Sigmoid colon (tissue), 6 donors: ENCODE measurements at regions not wholly inside any gene's neighbourhood (a gene's known extent, or its start where the extent isn't known, plus 50 kb on each side); places are given as distances from the start of the nearest gene placed in this dataset.

Source experiments
- DNase-seq: peaks from one replicate; pipeline ENCODE4 v3.0.0-alpha.2; 2019
- H3K27ac ChIP-seq, 4 donors: fragments of 200-600 bp; sonication (generic); one replicate each; pipeline ENCODE4 v1.5.1; 2016 to 2019; ENCODE audit warnings: mild to moderate bottlenecking in 1 of 4
- H3K27me3 ChIP-seq, 3 donors: fragments of 200-600 bp; sonication (generic); one replicate each; pipeline ENCODE4 v1.5.1; 2019; ENCODE audit warnings: mild to moderate bottlenecking in 1 of 3
- H3K36me3 ChIP-seq, 4 donors: fragments of 200-600 bp; sonication (generic); one replicate each; pipeline ENCODE4 v1.5.1; 2016 to 2019
- H3K4me1 ChIP-seq, 4 donors: fragments of 200-600 bp; sonication (generic); one replicate each; pipeline ENCODE4 v1.5.1; 2017 to 2019
- H3K4me3 ChIP-seq, 4 donors: fragments of 200-600 bp; sonication (generic); one replicate each; pipeline ENCODE4 v1.5.1; 2017 to 2019; ENCODE audit warnings: mild to moderate bottlenecking in 2 of 4, moderate library complexity in 1 of 4
- H3K9me3 ChIP-seq, 4 donors: fragments of 200-600 bp in 3 of 4; sonication (generic) in 3 of 4; one replicate each; pipeline versions ENCODE4 v1.5.1 to v1.6.1; 2013 to 2019
- CTCF ChIP-seq, 4 experiments: fragments of 450-650 bp in 3 of 4; fragments of 200-600 bp in 1 of 4; IDR thresholded peaks; one replicate each; pipeline ENCODE4 v1.5.1; 2016 to 2019; ENCODE audit warnings: antibody characterized with exemption in 4 of 4, mild to moderate bottlenecking in 3 of 4, moderate library complexity in 2 of 4
- EP300 ChIP-seq, 4 donors: sonication (generic); formaldehyde crosslinking; IDR thresholded peaks; one replicate each; pipeline ENCODE4 v1.6.1; 2017; ENCODE audit warnings: antibody characterized with exemption in 4 of 4
- POLR2A ChIP-seq, 2 donors: fragments of 450-650 bp; IDR thresholded peaks; one replicate each; pipeline ENCODE4 v1.6.1; 2016; ENCODE audit warnings: antibody characterized with exemption in 2 of 2, mild to moderate bottlenecking in 2 of 2, moderate library complexity in 2 of 2
- POLR2AphosphoS5 ChIP-seq, 4 donors: sonication (generic); formaldehyde crosslinking; IDR thresholded peaks; one replicate each; pipeline ENCODE4 v1.6.1; 2017; ENCODE audit warnings: antibody characterized with exemption in 4 of 4
- WGBS, 2 donors: extraction: QIAGEN DNeasy Blood & Tissue Kit; methylation state at CpG; one replicate each; pipeline ENCODE4 v1.1.7; 2013; 5-methylcytosine and 5-hydroxymethylcytosine counted together
- intact Hi-C: fragments of 100-400 bp; cut with DNase I; formaldehyde crosslinking; loops from one replicate; pipeline ENCODE4 v1.15.1; 2023
- donor health status: healthy with polysubstance abuse.
- donor health status: healthy.

GRCh38 chr7:125678771-125679170 lies 749.1 kb upstream of the POT1 start:
- WGBS, 2 donors: 68 to 73% methylated on average over 2 of the region's 2 CpGs
- Histone ChIP-seq H3K36me3 (no peaks in the 10 kb centered on the region), H3K27me3 (no peaks in the 10 kb centered on the region), H3K4me3 (no peak overlapping the region), H3K4me1 (no peaks in the 10 kb centered on the region), H3K27ac (no peak overlapping the region), H3K9me3 (no peaks in the 10 kb centered on the region)
- intact Hi-C loops: no loop called here
- DNase-seq: no peak
- TF ChIP-seq EP300 (IDR thresholded peaks at IDR 0.05) (no peak), CTCF (IDR thresholded peaks at IDR 0.05) (no peak), POLR2AphosphoS5 (IDR thresholded peaks at IDR 0.05) (no peak), POLR2A (IDR thresholded peaks at IDR 0.05) (no peak)

- Histone ChIP-seq H3K27me3 (no peaks in the 10 kb centered on the region), H3K27ac (no peak overlapping the region), H3K4me3 (no peak overlapping the region), H3K9me3 (no peaks in the 10 kb centered on the region), H3K4me1 (no peaks in the 10 kb centered on the region), H3K36me3 (no peaks in the 10 kb centered on the region)
- no peak for DNase-seq
- intact Hi-C loops: no loop called here
- TF ChIP-seq EP300 (IDR thresholded peaks at IDR 0.05): no peak
- no peak for TF ChIP-seq POLR2A (IDR thresholded peaks at IDR 0.05)
- TF ChIP-seq CTCF (IDR thresholded peaks at IDR 0.05): no peak
- no peak for TF ChIP-seq POLR2AphosphoS5 (IDR thresholded peaks at IDR 0.05)
- WGBS, 2 donors: 47 to 58% methylated on average over 2 of the region's 2 CpGs
Measured at GRCh38 chr7:125675640-125676039, 746.0 kb upstream of the POT1 start.

GRCh38 chr7:125675169-125675568 lies 745.5 kb upstream of the POT1 start:
- 88 to 93% methylated on average over 4 of the region's 4 CpGs for WGBS, 2 donors
- intact Hi-C loops: no loop called here
- Histone ChIP-seq H3K27me3 (no peaks in the 10 kb centered on the region), H3K27ac (no peak overlapping the region), H3K36me3 (no peaks in the 10 kb centered on the region), H3K4me3 (no peak overlapping the region), H3K4me1 (no peaks in the 10 kb centered on the region), H3K9me3 (no peaks in the 10 kb centered on the region)
- DNase-seq: no peak
- TF ChIP-seq POLR2A (IDR thresholded peaks at IDR 0.05) (no peak), CTCF (IDR thresholded peaks at IDR 0.05) (no peak), EP300 (IDR thresholded peaks at IDR 0.05) (no peak), POLR2AphosphoS5 (IDR thresholded peaks at IDR 0.05) (no peak)

- Histone ChIP-seq H3K27ac (no peak overlapping the region), H3K9me3 (peaks cover 0 to 1% (median 0%) of the 10 kb centered on the region in 4 donors), H3K36me3 (no peaks in the 10 kb centered on the region), H3K27me3 (no peaks in the 10 kb centered on the region), H3K4me1 (no peaks in the 10 kb centered on the region), H3K4me3 (no peak overlapping the region)
- WGBS, 2 donors: 85 to 90% methylated on average over 1 of the region's 1 CpG
- no peak for DNase-seq
- intact Hi-C loops: no loop called here
- TF ChIP-seq POLR2A (IDR thresholded peaks at IDR 0.05) (no peak), CTCF (IDR thresholded peaks at IDR 0.05) (no peak), POLR2AphosphoS5 (IDR thresholded peaks at IDR 0.05) (no peak), EP300 (IDR thresholded peaks at IDR 0.05) (no peak)
Measured at GRCh38 chr7:125670926-125671572, 741.4 kb upstream of the POT1 start.
